ENCODE measurements at regions not wholly inside any gene's neighbourhood (a gene's known extent, or its start where the extent isn't known, plus 50 kb on each side); places are given as distances from the start of the nearest gene placed in this dataset.

DNA sequence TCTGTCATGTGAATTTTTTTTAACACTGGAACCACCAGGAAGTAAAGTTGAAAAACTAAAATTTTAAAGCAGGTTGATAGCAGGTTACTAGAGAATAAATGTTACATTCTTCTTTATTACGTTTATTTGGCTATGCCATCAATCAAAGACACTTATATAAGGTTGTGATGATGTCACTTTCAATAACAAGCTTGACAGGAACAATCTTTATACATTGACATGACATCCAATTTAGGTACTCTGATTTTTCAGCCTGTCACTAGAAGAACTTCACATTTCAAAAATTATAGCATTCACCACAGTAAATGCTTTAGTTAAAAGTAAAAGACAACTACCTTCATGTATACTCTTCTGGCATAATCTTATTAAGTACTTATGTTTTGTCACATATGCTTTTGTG lies 696.8 kb upstream of the NCAM2 start:
- no peak for DNase-seq

DNA sequence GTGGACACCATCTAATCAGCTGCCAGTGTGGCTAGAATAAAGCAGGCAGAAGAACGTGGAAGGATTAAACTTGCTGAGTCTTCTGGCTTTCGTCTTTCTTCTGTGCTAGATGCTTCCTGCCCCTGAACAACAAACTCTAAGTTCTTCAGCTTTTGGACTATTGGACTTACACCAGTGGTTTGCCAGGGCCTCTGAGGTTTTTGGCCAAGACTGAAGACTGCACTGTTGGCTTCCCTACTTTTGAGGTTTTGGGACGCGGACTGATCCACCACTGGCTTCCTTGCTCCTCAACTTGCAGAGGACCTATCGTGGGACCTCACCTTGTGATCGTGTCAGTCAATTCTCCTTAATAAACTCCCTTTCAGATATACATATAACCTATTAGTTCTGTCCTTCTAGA lies 696.1 kb upstream of the NCAM2 start:
- DNase-seq: no peak

DNA sequence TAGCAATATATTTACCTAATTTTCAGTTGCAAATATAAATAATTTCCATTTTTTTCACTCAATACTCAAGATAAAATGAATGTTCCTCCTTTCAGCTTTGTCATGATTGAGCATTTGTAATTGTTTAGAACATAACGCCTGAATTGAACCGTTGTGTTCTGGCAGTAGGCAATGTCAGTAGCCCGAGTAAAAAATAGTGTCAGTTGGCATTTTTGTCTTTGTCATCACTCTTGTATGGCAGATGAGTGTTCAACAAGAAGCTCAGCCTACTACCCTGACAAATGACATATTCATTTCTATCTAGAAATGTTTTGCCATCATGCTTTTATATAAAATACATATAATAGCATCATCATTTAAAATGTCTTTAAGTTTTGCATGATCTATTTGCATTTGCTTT lies 691.4 kb upstream of the NCAM2 start:
- no peak for DNase-seq

DNA sequence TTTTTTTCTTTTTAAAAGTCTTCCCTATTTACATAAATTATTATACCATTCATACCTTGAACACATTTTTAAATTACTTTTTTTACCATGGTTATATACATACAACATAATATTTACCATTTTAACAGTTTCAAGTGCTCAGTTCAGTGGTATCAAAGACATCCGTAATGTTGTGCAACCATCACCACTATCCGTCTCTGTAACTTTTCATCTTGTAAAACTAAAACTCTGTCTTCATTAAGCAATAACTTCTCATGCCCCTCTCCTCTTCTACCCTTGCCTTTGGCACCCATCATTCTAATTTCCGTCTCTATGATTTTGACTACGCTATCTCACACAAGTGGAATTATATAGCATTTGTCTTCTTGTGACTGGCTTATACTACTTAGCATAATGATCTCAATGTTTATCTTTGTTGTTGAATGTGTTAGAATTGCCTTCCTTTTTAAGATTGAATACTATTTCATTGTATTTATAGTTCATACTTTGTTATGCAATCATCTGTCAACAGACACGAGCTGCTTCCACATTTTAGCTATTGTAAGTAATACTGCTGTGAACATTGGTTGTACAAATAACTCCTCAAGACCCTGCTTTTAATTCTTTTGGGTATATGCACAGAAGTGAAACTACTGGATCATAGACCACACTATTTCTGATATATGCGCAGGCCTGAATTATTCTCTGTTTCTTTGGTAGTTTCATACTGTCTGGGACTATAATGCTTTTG lies 689.5 kb upstream of the NCAM2 start:
- DNase-seq: peak; percentile 1 to 24

DNA sequence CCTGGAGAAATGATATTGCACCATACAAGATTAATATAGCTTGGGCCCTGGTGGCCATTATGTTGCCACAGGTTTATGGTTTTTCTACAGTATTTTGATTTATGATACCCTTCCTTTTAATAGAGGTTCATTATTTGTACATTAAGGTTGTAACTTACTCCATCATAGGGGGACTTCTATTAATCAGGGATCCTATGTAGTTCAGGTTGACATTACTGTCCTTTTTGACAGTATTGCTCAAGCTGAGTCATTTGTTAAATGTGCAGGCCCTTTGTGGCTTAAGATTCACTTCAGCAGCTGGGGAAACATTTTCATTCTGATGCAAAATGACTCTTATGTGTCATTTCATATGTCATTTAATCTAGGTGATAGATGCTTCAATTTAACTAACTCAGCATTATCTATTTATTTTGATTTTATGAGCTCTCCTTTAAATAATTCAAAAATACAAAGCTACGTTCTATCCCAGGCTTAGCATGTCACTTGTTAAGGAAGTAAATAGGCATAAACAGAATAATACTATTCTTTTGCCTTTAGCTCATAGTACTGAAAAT lies 686.9 kb upstream of the NCAM2 start:
- DNase-seq: no peak

DNA sequence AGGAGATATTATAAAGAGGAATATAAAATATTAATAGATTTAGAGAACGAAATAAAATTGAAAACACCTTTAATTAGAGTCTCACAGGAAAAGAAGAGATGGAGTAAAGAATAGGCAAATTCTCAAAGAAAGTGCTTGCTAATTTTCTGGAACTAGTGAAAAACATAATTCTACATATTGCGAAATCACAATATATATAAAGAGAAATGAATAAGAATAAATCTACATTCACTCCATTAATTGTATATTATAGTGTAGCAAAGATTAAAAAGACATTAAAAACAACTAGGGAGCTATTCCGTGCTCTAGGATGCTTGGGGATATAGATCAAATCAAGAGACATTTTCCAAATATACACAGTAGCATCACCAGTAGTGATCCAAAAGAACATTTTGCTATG lies 685.2 kb upstream of the NCAM2 start:
- no peak for DNase-seq

DNA sequence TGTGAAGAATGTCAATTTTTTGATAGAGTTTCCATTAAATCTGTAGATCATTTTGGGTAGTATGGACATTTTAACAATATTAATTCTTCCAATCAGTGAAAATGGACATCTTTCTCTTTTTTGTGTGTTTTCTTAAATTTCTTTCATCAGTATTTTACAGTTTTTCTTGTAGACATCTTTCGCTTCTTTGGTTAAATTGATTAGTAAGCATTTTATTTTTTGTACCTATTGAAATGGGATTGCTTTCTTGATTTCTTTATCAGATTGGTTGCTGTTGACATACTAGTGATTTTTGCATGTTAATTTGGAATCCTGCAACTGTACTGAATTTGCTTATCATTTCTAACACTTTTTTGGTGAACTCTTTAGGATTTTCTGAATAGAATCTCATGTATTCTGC lies 683.2 kb upstream of the NCAM2 start:
- no peak for DNase-seq

DNA sequence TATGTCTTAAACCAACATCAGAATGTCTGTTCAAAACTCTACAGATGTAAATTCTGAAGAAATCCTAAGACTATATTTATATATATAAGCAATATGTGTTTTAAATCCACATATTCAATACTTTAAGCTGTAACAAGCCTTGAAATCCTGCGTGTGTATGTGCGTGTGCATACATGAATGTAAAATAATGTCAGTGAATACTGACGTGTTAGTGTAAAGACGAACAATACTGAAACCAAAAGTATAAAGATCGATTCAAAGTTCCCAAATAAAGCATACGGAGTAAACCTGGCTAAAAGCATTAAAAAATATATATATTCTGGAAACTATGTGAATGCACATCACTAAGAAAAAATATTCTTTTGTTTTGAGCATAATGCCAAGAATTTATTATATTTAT lies 668.6 kb upstream of the NCAM2 start:
- DNase-seq: no peak

DNA sequence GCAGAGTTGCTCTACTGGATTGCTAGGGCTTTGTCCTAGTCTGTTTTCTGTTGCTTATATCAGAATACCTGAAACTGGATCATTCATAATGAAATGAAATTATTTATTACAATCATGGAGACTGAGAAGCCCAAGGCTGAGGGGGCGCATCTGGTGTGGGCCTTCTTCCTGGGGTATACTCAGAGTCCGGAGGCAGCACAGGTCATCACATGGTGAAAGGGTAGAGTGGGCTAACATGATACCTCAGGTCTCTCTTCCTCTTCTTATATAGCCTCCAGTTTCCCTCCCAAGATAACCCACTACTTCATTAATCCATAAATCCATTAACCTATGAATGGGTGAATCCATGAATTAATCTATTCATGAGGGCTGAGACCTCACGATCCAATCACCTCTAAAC lies 667.6 kb upstream of the NCAM2 start:
- DNase-seq: no peak

DNA sequence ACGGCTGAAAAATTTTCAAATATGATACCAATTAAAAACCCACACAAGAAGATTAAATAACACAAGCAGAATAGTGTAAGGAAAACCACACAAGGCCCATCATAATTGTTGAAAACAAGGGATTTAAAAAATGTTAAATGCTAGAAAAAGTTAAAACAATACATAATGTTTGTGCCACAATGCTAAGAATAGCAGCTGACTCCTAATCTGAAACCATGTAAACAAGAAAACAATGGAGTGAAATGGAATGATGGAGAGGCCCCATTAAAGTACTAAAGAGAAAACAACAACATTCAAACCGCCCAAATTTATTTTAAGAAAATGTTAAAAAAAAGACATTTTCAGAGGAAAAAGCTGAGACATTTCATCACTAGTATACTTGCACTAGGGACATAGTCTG lies 663.6 kb upstream of the NCAM2 start:
- no peak for DNase-seq

DNA sequence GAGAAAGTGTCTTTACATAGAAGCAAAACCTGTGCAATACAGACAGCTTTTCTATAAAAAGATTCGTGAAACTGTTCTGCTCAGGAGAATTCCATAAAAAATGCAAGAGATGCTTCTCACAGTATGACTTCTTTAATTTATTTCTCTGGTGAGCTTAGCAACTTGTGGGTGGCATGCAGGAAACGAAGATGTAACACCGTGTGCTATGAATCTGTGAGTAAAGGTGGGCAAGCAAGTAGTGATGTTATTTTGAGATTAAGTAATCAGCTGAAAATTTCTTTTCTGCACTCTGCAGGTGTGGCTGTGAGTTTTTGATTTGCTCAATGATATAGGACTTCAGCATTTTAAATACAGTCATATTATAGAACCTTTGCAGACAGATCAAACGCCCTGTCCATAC lies 656.8 kb upstream of the NCAM2 start:
- DNase-seq: no peak

DNA sequence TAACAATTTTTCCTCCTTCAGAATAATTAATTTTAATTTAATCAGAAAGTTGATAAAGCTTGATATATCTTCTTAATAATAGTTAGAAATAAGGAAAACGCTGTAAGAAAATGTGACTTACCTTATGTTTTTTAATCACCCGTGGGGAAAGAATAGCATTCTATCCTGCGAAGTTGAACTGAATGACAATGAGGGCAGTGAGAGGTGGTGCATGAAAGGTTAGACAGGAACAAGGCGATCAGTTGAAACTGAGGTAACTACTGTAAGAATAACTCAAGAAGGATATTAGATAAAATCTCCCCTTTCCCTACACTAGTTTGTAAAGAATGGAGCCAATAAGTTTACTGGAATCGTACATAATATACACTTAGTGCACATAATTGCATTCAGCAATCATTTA lies 655.0 kb upstream of the NCAM2 start:
- DNase-seq: no peak

DNA sequence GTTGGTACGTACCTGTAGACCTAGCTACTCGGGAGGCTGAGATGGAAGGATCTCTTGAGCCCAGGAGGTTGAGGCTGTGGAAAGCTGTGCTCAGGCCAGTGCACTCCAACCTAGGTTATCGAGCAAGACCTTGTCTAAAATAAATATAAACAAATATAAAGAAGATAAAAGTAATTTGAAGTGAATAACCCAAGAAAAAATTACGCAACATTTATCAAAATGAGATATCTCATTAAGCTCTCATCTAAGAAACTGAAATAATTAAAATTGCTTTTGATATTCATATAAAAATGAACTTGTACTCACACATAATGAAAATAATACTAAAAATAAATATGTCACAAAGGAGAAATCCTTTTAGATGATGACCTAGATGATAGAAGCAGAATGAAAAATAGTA lies 647.1 kb upstream of the NCAM2 start:
- DNase-seq: no peak

DNA sequence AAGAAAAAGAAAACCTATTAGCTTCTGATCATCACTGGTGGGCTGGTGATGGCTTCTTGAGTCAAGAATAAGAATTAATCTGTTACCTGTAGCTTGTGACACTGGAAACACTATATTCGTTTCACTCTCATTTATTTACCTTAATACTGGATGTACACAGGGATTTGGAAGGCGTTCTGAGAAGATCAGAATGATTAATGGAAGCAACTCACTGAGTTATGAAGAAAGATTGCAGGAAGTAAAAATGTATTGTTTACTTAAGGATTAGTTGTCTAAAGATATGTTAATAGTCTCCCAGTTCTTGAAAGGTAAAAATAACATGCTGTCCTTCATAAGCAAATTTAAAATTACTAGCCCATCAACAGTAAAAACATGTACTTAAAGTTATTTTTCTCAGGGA lies 644.9 kb upstream of the NCAM2 start:
- no peak for DNase-seq

DNA sequence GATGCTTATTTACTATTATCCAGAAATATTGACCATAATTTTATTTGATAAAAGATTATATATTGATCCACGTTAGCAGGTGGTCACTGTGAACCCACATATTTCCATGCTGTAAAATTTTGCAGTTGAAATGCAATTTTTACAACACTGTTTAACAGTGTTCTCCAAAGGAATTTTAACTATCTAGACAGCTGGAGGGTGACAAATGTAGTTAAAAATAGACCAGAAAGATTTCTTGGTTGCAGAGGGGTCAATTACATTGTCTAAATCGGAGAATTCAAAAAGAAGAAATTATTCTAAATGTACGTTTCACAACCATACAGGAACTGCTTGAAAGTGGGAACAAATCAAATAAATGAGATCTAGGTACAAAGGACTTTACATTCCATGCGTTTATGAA lies 625.2 kb upstream of the NCAM2 start:
- no peak for DNase-seq

DNA sequence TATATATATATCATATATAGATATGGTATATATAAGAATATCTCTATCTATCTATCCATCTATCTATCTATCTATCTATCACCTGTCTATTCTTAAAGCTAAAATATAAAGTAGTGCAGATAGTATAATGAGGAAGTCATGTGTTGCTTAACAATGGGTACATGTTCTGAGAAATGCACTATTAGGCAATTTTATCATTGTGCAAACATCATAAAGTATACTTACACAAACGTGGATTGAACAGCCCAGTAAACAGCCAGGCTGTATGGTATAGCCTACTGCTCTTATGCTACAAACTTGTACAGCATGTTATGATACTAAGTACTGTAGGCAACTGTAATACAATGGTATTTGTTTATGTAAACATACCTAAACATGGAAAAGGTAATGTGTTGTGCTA lies 621.0 kb upstream of the NCAM2 start:
- DNase-seq: peak; percentile 53 to 63

DNA sequence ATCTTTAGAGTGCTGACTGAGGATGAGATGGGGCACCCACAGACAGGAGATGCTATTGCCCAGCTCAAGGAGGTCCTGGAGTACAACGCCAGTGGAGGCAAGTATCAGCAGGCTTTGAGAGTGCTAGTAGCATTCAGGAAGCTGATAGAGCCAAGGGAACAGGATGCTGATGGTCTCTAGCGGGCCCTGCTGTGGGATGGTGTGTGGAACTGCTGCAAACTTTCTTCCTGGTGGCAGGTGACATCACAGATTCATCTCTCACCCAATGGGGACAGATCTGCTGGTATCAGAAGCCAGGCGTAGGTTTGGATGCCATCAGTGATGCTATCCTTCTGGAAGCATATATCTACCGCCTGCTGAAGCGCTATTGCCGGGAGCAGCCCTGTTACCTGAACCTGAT lies 609.8 kb upstream of the NCAM2 start:
- no peak for DNase-seq

DNA sequence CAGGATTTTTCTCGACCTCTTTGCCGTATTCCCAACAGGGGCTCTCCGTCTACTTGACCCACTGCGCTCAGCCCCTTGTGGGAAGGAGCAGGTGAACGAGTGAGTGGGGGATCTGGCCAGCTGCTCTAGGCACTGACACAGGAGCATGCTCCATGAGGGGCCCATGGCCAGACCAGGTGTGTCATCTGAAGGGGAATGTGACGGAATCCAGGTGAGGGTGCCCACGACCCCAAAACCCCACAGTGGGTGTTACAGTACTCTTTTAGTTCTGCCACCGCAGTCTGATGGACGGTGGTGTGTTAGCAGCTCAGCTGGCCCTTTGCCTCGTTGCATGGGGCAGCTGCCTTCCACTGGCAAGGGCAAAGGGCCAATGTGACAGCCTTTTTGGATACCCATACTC lies 601.4 kb upstream of the NCAM2 start:
- DNase-seq: no peak

DNA sequence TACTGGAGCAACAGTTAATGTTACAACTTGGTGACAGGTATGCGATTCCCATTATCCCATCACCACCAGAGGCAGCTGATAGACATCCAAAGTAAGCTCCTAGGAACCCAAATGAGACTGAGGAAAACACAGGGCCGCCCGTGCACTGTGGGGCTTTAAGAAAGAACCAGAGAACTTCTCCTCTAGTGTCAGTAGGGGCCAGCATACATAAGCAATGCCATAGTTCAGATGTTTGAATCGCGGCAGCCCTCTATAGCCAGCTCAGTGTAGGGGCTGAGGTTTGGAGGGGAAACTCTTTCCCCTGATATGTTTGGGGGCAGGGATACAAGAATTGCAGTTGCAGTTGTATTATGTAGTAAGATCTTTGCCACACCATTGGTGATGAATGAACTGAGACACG lies 593.3 kb upstream of the NCAM2 start:
- no peak for DNase-seq

DNA sequence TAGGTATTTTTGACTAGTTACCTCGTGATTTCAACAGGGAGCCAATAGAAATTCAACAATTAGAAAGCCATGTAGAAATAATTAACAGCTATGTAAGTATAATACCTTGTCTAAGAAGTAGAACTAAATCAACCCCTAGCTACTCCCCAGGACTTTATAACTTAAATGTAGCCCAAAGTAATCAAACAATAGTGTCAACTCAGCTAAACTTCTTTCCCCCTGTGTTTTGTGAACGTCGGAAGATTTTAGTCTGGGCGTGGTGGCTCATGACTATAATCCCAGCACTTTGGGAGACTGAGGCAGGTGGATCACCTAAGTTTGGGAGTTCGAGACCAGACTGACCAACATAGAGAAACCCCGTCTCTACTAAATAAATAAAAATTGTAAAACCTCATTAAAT lies 579.9 kb upstream of the NCAM2 start:
- DNase-seq: no peak

DNA sequence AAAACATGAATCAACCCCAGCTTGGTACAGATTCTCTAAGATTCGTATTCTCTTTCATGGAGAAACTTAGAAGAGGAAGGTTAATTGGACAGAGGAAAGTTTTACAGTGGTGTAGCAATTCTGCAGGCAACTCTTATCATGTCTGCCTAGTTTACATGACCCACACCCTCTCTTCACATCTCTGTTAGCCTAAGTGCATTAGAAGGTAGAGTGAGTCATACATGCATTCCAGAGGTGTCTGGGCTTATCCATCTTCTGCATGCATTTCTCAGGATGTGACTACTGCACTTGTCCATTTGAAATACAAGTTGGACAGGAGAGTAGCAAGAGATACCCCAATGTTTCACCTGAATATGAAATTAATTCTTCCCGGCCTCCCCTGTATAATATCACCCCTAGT lies 578.4 kb upstream of the NCAM2 start:
- DNase-seq: no peak

DNA sequence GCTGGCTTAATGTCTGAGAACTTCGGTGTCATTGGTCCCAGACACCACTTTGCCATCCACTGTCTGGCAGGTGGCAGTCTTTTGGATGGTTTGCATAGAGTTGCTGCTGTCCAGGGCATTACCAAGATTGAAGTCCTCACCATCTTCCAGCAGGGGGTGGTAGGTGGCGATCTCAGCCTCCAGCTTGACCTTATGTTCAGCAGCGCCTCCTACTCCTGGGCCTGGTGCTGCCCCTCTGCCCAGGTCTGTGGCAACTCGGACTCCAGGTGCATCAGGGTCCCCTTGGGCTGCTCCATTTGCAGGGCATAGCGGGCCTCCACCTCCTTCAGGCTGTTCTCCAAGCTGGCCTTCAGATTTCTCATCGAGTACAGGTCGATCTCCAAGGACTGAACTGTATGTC lies 573.3 kb upstream of the NCAM2 start:
- no peak for DNase-seq

DNA sequence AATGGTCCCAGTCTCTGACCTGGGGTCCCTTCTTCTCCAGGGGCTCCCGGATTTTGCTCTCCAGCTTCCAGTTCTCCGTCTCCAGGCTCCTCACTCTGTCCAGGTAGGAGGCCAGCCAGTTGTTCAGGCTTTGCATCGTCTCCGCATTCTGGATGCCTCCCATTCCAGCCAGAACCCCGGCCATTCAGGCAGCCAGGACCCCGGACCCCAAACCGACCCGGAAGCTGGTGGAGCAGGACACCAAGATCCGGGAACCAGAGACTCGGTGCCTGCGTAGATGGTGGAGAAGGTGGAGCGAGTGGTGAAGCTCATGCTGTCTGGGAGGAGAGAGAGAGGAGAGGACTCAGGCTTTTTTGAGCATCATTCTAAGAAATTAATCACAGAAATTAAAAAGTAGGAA lies 572.4 kb upstream of the NCAM2 start:
- DNase-seq: no peak

DNA sequence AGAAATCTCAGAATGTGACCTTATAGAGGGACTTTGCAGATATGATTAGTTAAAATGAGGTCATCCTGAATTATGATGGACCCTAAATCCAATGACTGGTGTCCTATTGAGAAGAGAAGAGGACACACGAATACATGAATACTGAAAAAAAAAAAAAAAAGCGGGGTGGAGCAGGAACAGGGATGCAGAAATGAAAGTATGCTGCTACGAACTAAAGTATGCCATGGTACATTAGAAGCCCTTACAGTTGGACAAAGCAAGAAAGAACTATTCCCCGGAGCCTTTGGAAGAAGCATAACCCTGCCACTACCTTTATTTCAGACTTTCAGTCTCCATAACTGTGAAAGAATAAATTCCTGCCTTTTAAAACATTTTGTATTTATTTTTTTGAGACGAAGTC lies 557.9 kb upstream of the NCAM2 start:
- DNase-seq: no peak

DNA sequence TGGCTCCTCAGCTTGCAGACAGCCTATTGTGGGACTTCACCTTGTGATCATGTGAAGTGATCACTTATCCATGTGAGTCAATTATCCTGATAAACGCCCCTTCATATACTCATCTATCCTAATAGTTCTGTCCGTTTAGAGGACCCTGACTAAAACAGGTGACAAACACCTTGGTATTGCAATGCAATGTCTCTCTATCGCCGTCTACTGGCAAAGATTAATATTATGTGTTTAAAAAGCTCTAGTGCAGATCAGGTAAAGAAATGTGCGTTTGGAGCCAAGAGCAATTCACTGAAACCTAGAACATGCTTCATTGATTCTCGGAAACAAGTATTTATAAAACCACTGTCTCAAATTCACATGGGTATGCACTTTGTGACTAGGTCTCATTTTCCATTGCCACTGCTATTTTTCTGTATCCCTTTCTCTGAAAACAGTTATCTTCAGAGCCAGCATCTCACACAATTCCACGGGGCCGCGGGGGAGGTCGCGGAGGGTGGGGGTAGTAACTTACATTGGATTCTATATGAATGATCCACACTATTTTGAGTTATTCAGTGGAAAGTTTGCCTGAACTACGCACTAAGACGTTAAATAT lies 554.6 kb upstream of the NCAM2 start:
- DNase-seq: peak in 1 of 2 donors; percentile 2
